ENCODE measurements at regions not wholly inside any gene's neighbourhood (a gene's known extent, or its start where the extent isn't known, plus 50 kb on each side); places are given as distances from the start of the nearest gene placed in this dataset.

GRCh38 chr1:63135801-63136200, 186.6 kb upstream of the FOXD3 start:
- TF ChIP-seq CTCF (IDR thresholded peaks at IDR 0.05), result no peak
- TF ChIP-seq EZH2 (IDR thresholded peaks at IDR 0.05; ENCODE audit: borderline replicate concordance, insufficient read depth, low read depth, low read length, poor library complexity, severe bottlenecking), result no peak

All from B cell (primary cell).